K562 (cell line): ENCODE measurements at regions not wholly inside any gene's neighbourhood (a gene's known extent, or its start where the extent isn't known, plus 50 kb on each side); places are given as distances from the start of the nearest gene placed in this dataset.

ENCODE experiments used
- ATAC-seq: fragments of 200-7000 bp; cut with Tn5 transposase; 3 replicates; pipeline ENCODE4 v1.9.1; 2020; ENCODE audit warnings: moderate library complexity
- BruUV-seq: library from RNA; stranded (reverse); fragments of 400-500 nt; replicated peaks from 2 replicates; lab custom pipeline; 2021; lab: Mats Ljungman, UMichigan
- CTCF ChIA-PET: fragments of 300-600 bp; formaldehyde crosslinking; extraction: SDS; loops from one replicate; lab custom pipeline; 2021; ENCODE audit warnings: low intra/inter-chr PET ratio; lab: Yijun Ruan, JAX
- POLR2A ChIA-PET: fragments of 300-600, 350-650 bp; sonication (Branson Sonifier 250); formaldehyde crosslinking; extraction: SDS; loops from one replicate; lab custom pipeline; 2021; ENCODE audit warnings: antibody characterized with exemption, inconsistent platforms; lab: Yijun Ruan, JAX
- DNase-seq, 4 experiments: peaks; one replicate each; pipeline versions ENCODE4 v3.0.0 to v3.0.0-alpha.2; 2011 to 2018; ENCODE audit warnings: low spot score in 3 of 4, mixed read lengths in 3 of 4; ENCODE audit errors: extremely low read depth in 1 of 4
- FAIRE-seq: peaks from 2 replicates; lab custom pipeline; 2011; peaks lifted over from hg19 to GRCh38; lab: Jason Lieb, UNC
- H2AFZ ChIP-seq: 2 replicates; pipeline ENCODE4 v1.6.0; 2011; ENCODE audit warnings: low read depth, low read length, control low read depth, inconsistent platforms
- H3K27ac ChIP-seq: fragments of 200-600 bp; 3 replicates; pipeline ENCODE4 v1.8.0; 2011; ENCODE audit warnings: low read depth, mild to moderate bottlenecking, control low read depth, inconsistent platforms, low read length, moderate library complexity, mixed read lengths; ENCODE audit errors: extremely low read depth
- H3K27me3 ChIP-seq, 2 experiments: fragments of 300-600 bp in 1 of 2; 2 replicates in 1 of 2; 3 replicates in 1 of 2; pipeline versions ENCODE4 v1.6.0 to v1.8.0; 2011; ENCODE audit warnings: inconsistent platforms in 2 of 2, low read length in 2 of 2, mild to moderate bottlenecking in 1 of 2, mixed read lengths in 1 of 2, moderate library complexity in 1 of 2; ENCODE audit not compliant: control insufficient read depth in 2 of 2, insufficient read depth in 2 of 2
- H3K36me3 ChIP-seq: fragments of 300-600 bp; 3 replicates; pipeline ENCODE4 v1.8.0; 2011; ENCODE audit warnings: mild to moderate bottlenecking, low read length, inconsistent platforms; ENCODE audit not compliant: control insufficient read depth, insufficient read depth
- H3K4me1 ChIP-seq, 2 experiments: fragments of 200-600 bp in 1 of 2; replicated peaks in 1 of 2; 2 replicates in 1 of 2; 3 replicates in 1 of 2; pipeline versions ENCODE4 v1.5.1 to v1.8.0; 2011; ENCODE audit warnings: inconsistent platforms in 2 of 2, low read length in 2 of 2, mild to moderate bottlenecking in 1 of 2, mixed read lengths in 1 of 2, moderate library complexity in 1 of 2; ENCODE audit not compliant: control insufficient read depth in 2 of 2, insufficient read depth in 2 of 2
- H3K4me2 ChIP-seq: 2 replicates; pipeline ENCODE4 v1.6.1; 2011; ENCODE audit warnings: low read length, control low read depth, inconsistent platforms, mixed read lengths; ENCODE audit not compliant: insufficient read depth
- H3K4me3 ChIP-seq: fragments of 200-600 bp; sonication (generic), shearing (Covaris generic); 2 replicates; pipeline ENCODE4 v1.5.1; 2016; ENCODE audit warnings: control low read depth, inconsistent platforms
- H3K79me2 ChIP-seq: fragments of 200-600 bp; 3 replicates; pipeline ENCODE4 v1.8.0; 2011; ENCODE audit warnings: low read length, inconsistent platforms; ENCODE audit not compliant: control insufficient read depth, insufficient read depth
- H3K9ac ChIP-seq, 2 experiments: 2 replicates each; pipeline versions ENCODE4 v1.6.0 to v1.6.1; 2011; ENCODE audit warnings: low read depth in 2 of 2, low read length in 2 of 2, control low read depth in 1 of 2, inconsistent platforms in 1 of 2, mild to moderate bottlenecking in 1 of 2, mixed read lengths in 1 of 2; ENCODE audit not compliant: insufficient read depth in 1 of 2
- H3K9me1 ChIP-seq: one replicate; pipeline ENCODE4 v1.6.0; 2011; ENCODE audit warnings: inconsistent platforms, mild to moderate bottlenecking, low read length, moderate library complexity; ENCODE audit not compliant: control insufficient read depth, insufficient read depth
- H3K9me3 ChIP-seq: replicated peaks from 2 replicates; pipeline ENCODE4 v1.5.1; 2011; ENCODE audit warnings: low read depth, low read length, inconsistent platforms; ENCODE audit not compliant: control insufficient read depth, insufficient read depth
- H4K20me1 ChIP-seq: replicated peaks from 2 replicates; pipeline ENCODE4 v1.6.1; 2011; ENCODE audit warnings: low read length, inconsistent platforms, mixed read lengths; ENCODE audit not compliant: control insufficient read depth, insufficient read depth
- ATF4 ChIP-seq: fragments of 450-650 bp; formaldehyde crosslinking; IDR thresholded peaks from 2 replicates; pipeline ENCODE4 v1.4.0; 2022; ENCODE audit warnings: mild to moderate bottlenecking, moderate library complexity
- CHAMP1 ChIP-seq: fragments of 450-650 bp; IDR thresholded peaks from 2 replicates; pipeline ENCODE4 v1.6.1; 2016; ENCODE audit warnings: mild to moderate bottlenecking
- LCOR ChIP-seq: sonication (generic); formaldehyde crosslinking; IDR thresholded peaks from 2 replicates; pipeline ENCODE4 v1.8.0; 2022; ENCODE audit warnings: mild to moderate bottlenecking, missing genetic modification reagents
- MXI1 ChIP-seq: IDR thresholded peaks from 2 replicates; pipeline ENCODE4 v1.6.1; 2011; ENCODE audit warnings: low read depth, mild to moderate bottlenecking, improper control_type of control experiment, low read length
- RBM25 ChIP-seq: fragments of 200-400 bp; formaldehyde crosslinking; IDR thresholded peaks from 2 replicates; pipeline ENCODE4 v1.6.1; 2018; ENCODE audit warnings: low read length, low read depth, moderate library complexity; ENCODE audit not compliant: severe bottlenecking
- SETDB1 ChIP-seq: IDR thresholded peaks from one replicate; pipeline ENCODE4 v1.6.1; 2012; ENCODE audit warnings: low read length, control low read depth, inconsistent platforms
- SIX5 ChIP-seq, 2 experiments: IDR thresholded peaks; 2 replicates each; pipeline ENCODE4 v1.6.1; 2011; ENCODE audit warnings: low read length in 2 of 2, borderline replicate concordance in 1 of 2, low read depth in 1 of 2, mild to moderate bottlenecking in 1 of 2, moderate library complexity in 1 of 2; ENCODE audit not compliant: insufficient read depth in 1 of 2
- UBTF ChIP-seq, 2 experiments: IDR thresholded peaks; 2 replicates each; pipeline ENCODE4 v1.6.1; 2012; ENCODE audit warnings: improper control_type of control experiment in 2 of 2, low read depth in 2 of 2, low read length in 2 of 2, borderline replicate concordance in 1 of 2
- ZBTB7A ChIP-seq: IDR thresholded peaks from 2 replicates; pipeline ENCODE4 v1.6.1; 2011; ENCODE audit warnings: low read depth, mild to moderate bottlenecking, low read length, moderate library complexity, borderline replicate concordance; ENCODE audit not compliant: control insufficient read depth
- ZFP30 ChIP-seq: fragments of 250-450 bp; sonication (Bioruptor Pico); IDR thresholded peaks from 2 replicates; pipeline ENCODE4 v1.8.0; 2022; ENCODE audit warnings: moderate library complexity, mild to moderate bottlenecking, inconsistent platforms, borderline replicate concordance
- ZMIZ1 ChIP-seq, 2 experiments: fragments of 150-350 bp in 1 of 2; IDR thresholded peaks; 2 replicates each; pipeline ENCODE4 v1.6.1; 2012 to 2016; ENCODE audit warnings: low read depth in 2 of 2, low read length in 2 of 2, mild to moderate bottlenecking in 1 of 2, moderate library complexity in 1 of 2
- ZNF224 ChIP-seq: sonication (generic); formaldehyde crosslinking; IDR thresholded peaks from 2 replicates; pipeline ENCODE4 v1.8.0; 2022; ENCODE audit warnings: mild to moderate bottlenecking, missing genetic modification reagents
- ZNF23 ChIP-seq: fragments of 250-450 bp; sonication (Bioruptor Pico); IDR thresholded peaks from 2 replicates; pipeline ENCODE4 v1.4.0; 2020; ENCODE audit warnings: mild to moderate bottlenecking
- ZNF57 ChIP-seq: fragments of 450-650 bp; formaldehyde crosslinking; IDR thresholded peaks from 2 replicates; pipeline ENCODE4 v1.4.0; 2020; ENCODE audit warnings: mild to moderate bottlenecking, moderate library complexity
- WGBS: fragments of 100-300 bp; shearing (Covaris generic); methylation state at CpG from one replicate; pipeline ENCODE4 v1.1.6; 2016; ENCODE audit warnings: low coverage, mixed read lengths; ENCODE audit not compliant: insufficient coverage; ENCODE audit errors: missing lambda C conversion rate; 5-methylcytosine and 5-hydroxymethylcytosine counted together
- in situ Hi-C: fragments of 300-500 bp; cut with MboI; formaldehyde crosslinking; loops from 4 replicates; pipeline ENCODE4 v1.15.0; 2018; ENCODE audit warnings: inconsistent platforms, mixed read lengths
- intact Hi-C: fragments of 100-400 bp; cut with micrococcal nuclease; formaldehyde crosslinking; loops from 2 replicates; pipeline ENCODE4 v1.14.2; 2022

GRCh38 chr10:94251568-94251967 is 111.2 kb downstream of the NOC3L start:
- no peaks in the 10 kb centered on the region for H3K9me3 ChIP-seq
- no peak overlapping the region for H3K9ac ChIP-seq
- H3K27me3 ChIP-seq: peaks cover 0 to 5% of the 10 kb centered on the region in 2 experiments; a peak in 3 of 5 replicates
- 0% methylated on average over 1 of the region's 1 CpG for WGBS
- H2AFZ ChIP-seq: no peak overlapping the region
- H4K20me1 ChIP-seq: no peaks in the 10 kb centered on the region
- intact Hi-C loops: no loop called here
- no peak for FAIRE-seq
- no peak for ATAC-seq
- ChIA-PET CTCF (no interaction called here), POLR2A (no interaction called here)
- no peaks in the 10 kb centered on the region for H3K36me3 ChIP-seq
- H3K4me1 ChIP-seq: no peaks in the 10 kb centered on the region
- H3K27ac ChIP-seq: no peak overlapping the region
- no peak for DNase-seq
- no peaks in the 10 kb centered on the region for H3K9me1 ChIP-seq
- no peaks in the 10 kb centered on the region for H3K79me2 ChIP-seq
- BruUV-seq: no TSS peak
- in situ Hi-C loops: no loop called here
- H3K4me3 ChIP-seq: no peak overlapping the region
- H3K4me2 ChIP-seq: no peak overlapping the region
- TF ChIP-seq ZFP30 (no peak), ZBTB7A (no peak), RBM25 (no peak), CHAMP1 (no peak), ZNF57 (no peak), ATF4 (CRISPR knock-in tag) (no peak), UBTF (IDR thresholded peaks at IDR 0.05; ENCODE audit: borderline replicate concordance in 1 of 2, low read depth in 2 of 2, low read length in 2 of 2) (no peak), LCOR (CRISPR knock-in tag) (no peak), SIX5 (IDR thresholded peaks at IDR 0.05; ENCODE audit: borderline replicate concordance in 1 of 2, insufficient read depth in 1 of 2, low read depth in 1 of 2, low read length in 2 of 2) (no peak), MXI1 (no peak), ZNF23 (CRISPR knock-in tag) (no peak), ZNF224 (no peak), SETDB1 (no peak), ZMIZ1 (IDR thresholded peaks at IDR 0.05; ENCODE audit: low read depth in 2 of 2, low read length in 2 of 2) (no peak)
